Fibroblast of lung (primary cell): ENCODE measurements at regions not wholly inside any gene's neighbourhood (a gene's known extent, or its start where the extent isn't known, plus 50 kb on each side); places are given as distances from the start of the nearest gene placed in this dataset.

Experiments
- EZH2 ChIP-seq: IDR thresholded peaks from 2 replicates; pipeline ENCODE4 v1.5.1; 2012; ENCODE audit warnings: low read length, control low read depth, mild to moderate bottlenecking; ENCODE audit errors: missing control alignments
- TF ChIP-seq, protein P1 (sequence below), 2 donors: IDR thresholded peaks in 1 of 2; conservative IDR thresholded peaks in 1 of 2; 1 replicate in 1 of 2; 2 replicates in 1 of 2; pipeline ENCODE4 v1.5.1; 2011 to 2012; ENCODE audit warnings: low read length in 2 of 2, control low read depth in 1 of 2, inconsistent platforms in 1 of 2, low read depth in 1 of 2, mild to moderate bottlenecking in 1 of 2

DNA sequence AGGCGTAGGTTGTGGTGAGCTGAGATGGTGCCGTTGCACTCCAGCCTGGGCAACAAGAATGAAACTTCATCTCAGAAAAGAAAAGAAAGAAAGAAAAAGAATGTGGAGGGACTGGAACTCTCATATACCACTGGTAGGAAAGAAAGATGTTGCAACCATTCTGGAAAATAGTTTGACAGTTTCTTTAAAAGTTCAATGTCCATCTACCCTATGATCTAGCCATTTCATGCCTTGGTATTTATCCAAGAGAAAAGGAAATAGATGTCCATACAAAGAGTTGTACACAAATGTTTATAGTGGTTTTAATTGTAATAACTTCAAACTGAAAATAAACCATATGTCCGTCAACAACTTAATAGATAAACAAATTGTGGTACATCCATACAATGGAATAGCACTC is 190.1 kb upstream of the ZNF217 start:
- TF ChIP-seq, protein P1, sequence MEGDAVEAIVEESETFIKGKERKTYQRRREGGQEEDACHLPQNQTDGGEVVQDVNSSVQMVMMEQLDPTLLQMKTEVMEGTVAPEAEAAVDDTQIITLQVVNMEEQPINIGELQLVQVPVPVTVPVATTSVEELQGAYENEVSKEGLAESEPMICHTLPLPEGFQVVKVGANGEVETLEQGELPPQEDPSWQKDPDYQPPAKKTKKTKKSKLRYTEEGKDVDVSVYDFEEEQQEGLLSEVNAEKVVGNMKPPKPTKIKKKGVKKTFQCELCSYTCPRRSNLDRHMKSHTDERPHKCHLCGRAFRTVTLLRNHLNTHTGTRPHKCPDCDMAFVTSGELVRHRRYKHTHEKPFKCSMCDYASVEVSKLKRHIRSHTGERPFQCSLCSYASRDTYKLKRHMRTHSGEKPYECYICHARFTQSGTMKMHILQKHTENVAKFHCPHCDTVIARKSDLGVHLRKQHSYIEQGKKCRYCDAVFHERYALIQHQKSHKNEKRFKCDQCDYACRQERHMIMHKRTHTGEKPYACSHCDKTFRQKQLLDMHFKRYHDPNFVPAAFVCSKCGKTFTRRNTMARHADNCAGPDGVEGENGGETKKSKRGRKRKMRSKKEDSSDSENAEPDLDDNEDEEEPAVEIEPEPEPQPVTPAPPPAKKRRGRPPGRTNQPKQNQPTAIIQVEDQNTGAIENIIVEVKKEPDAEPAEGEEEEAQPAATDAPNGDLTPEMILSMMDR (conservative IDR thresholded peaks at IDR 0.05 in 1 of 2, IDR thresholded peaks at IDR 0.05 in 1 of 2; ENCODE audit: low read depth in 1 of 2, low read length in 2 of 2) = no peak
- TF ChIP-seq EZH2 = no peak
